ENCODE measurements at regions not wholly inside any gene's neighbourhood (a gene's known extent, or its start where the extent isn't known, plus 50 kb on each side); places are given as distances from the start of the nearest gene placed in this dataset.

DNA sequence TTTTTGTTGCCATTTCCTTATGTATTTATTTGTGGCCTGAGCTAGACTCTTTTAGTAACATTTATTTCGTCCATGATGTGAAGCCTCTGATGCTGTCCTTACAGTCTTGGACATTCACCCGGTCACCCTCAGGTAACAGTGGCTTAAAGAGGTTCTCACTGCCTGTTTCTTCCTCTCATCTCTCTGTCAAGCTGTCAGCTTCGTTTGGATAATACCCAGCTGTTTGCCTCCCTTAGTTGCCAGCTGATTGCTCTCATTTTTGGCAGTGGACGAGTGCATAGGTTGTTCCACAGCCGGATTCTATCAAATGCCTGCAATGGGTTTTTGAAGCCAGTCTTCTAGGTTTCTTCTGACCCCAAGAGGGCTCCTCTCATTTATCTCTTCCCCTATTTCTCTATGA, 427.7 kb downstream of the MED10 start:
- no peak for TF ChIP-seq CTCF (IDR thresholded peaks at IDR 0.05; ENCODE audit: low read length)
- TF ChIP-seq EZH2 (optimal IDR thresholded peaks at IDR 0.05; ENCODE audit: low read depth, low read length), result no peak

All from MM.1S (cell line).